ENCODE measurements at regions not wholly inside any gene's neighbourhood (a gene's known extent, or its start where the extent isn't known, plus 50 kb on each side); places are given as distances from the start of the nearest gene placed in this dataset.

DNA sequence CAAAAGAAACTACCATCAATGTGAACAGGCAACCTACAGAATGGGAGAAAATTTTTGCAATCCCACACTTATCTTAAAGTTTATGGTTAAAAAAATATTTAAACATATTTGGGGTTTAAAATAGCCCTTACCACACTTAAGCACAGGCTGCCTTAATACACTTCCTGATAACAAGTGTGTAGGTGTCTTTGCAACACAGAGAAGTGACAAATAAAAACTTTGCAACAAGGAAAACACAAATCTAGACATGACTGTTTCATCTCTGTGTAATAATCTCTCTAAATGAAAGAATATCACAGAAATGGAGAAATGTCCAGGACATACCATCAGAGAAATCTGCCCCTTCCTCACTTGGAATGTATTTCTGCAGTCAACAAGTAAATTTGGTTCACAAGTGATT is 464.1 kb upstream of the ARHGEF26 start:
- POLR2A ChIA-PET, result no interaction called here

DNA sequence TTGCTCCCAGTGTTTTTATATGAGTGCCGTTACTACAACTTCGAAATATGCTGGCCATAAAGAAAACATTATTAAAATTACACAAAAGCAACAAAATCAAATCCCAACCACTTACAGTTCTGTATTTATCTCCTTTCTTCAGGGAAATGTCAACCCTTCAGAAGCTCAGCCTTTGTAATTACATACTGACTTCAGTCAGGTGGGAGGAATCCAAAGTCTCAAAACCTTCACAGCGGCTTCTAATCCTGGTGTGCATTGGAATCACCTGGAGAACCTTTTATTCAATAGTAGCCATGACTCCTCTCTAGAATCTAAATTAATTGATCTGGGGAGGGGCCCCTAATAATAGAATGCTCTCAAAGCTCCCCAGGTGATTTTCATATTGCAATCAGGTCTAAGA is 463.7 kb upstream of the ARHGEF26 start:
- POLR2A ChIA-PET, result no interaction called here
- no peak for DNase-seq (ENCODE audit: extremely low spot score)
- no peak for TF ChIP-seq CTCF (IDR thresholded peaks at IDR 0.05; ENCODE audit: control extremely low read depth, extremely low read depth, low read depth, missing control alignments)
- CTCF ChIA-PET, result no interaction called here

More for the DNA sequence above, 464.1 kb upstream of the ARHGEF26 start:
- no peak for DNase-seq (ENCODE audit: extremely low spot score)
- TF ChIP-seq CTCF (IDR thresholded peaks at IDR 0.05; ENCODE audit: control extremely low read depth, extremely low read depth, low read depth, missing control alignments), result no peak
- CTCF ChIA-PET, result no interaction called here

DNA sequence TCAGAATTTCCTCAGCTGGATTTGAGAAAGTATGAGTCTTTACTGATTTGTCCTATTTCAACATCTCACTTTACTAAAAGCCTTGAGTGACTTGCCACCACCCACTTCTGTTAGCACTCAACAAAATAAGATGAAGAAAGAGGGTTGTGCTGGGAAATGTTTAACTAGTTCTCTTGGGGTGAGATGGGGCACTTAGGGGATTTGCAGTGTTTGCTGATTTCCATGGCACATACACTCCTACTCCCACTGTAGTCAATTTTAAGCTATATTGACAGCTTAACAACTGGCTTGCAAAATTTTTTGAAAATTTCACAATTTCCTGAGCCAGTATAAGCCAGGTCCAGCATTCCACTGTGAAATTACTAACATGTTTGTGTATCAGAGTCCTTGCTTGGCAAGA is 463.1 kb upstream of the ARHGEF26 start:
- ChIA-PET POLR2A (no interaction called here), CTCF (interaction anchor here (1.2 kb wide), 1 partner anchor 10 kb away, joined by 3 read pairs; no protein-coding TSS in a partner anchor)
- no peak for DNase-seq (ENCODE audit: extremely low spot score)
- TF ChIP-seq CTCF (IDR thresholded peaks at IDR 0.05; ENCODE audit: control extremely low read depth, extremely low read depth, low read depth, missing control alignments), result no peak

GRCh38 chr3:153666991-153667740 is 454.0 kb upstream of the ARHGEF26 start:
- TF ChIP-seq CTCF (IDR thresholded peaks at IDR 0.05; ENCODE audit: control extremely low read depth, extremely low read depth, low read depth, missing control alignments), result no peak
- DNase-seq (ENCODE audit: extremely low spot score), result no peak
- ChIA-PET CTCF (interaction anchor here (1.3 kb wide), 1 partner anchor 14 kb away, joined by 4 read pairs; no protein-coding TSS in a partner anchor), POLR2A (no interaction called here)

DNA sequence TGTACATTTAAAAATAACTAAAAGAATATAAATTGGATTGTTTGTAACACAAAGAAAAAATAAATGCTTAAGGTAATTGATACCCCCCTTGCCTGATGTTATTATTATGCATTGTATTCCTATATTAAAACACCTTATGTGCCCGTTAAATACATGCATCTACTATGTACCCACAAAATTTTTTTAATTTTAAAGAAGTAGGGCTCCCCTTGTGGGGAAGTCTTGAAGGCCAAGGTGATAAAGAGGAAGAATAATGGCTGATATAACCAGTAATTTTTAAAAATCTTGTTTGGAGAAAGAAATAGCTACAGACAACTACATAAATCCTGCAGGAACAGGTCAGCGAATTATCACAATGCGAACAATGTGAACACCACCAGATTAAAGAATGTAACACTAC is 451.7 kb upstream of the ARHGEF26 start:
- no peak for TF ChIP-seq CTCF (IDR thresholded peaks at IDR 0.05; ENCODE audit: control extremely low read depth, extremely low read depth, low read depth, missing control alignments)
- CTCF ChIA-PET, result no interaction called here
- no peak for DNase-seq (ENCODE audit: extremely low spot score)
- POLR2A ChIA-PET, result no interaction called here

DNA sequence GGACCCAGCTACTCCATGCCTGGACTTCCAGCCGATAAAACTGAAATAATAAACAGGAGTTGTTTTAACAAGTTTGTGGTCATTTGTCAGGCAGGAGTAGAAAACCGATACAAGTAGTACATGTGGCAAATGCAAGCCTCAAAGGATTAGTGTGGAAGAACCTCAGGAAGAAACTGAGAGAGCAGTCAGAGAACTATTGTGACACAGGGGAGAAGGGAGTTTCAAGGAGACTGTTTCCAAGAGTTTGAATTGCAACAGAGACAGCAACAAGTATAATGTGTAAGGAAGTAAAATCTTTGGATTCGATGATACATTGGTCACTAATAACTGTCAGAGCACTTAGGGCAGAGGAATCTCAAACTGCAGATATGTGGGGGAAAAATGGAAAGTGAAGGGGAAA is 450.6 kb upstream of the ARHGEF26 start:
- DNase-seq (ENCODE audit: extremely low spot score), result no peak
- no peak for TF ChIP-seq CTCF (IDR thresholded peaks at IDR 0.05; ENCODE audit: control extremely low read depth, extremely low read depth, low read depth, missing control alignments)
- ChIA-PET CTCF (no interaction called here), POLR2A (no interaction called here)
